Fibroblast of mammary gland (primary cell): ENCODE measurements at regions not wholly inside any gene's neighbourhood (a gene's known extent, or its start where the extent isn't known, plus 50 kb on each side); places are given as distances from the start of the nearest gene placed in this dataset.
"Not testable (repeated sequence)": the region's sequence is repeated elsewhere in the genome, so short reads cannot be mapped to it uniquely, and the experiment has no call there.

Experiments used
- DNase-seq: peaks from one replicate; pipeline ENCODE4 v3.0.0-alpha.2; 2010; ENCODE audit warnings: low read depth
- H3K4me3 ChIP-seq: 2 replicates; pipeline ENCODE4 v1.5.1; 2011; ENCODE audit warnings: low read depth, mild to moderate bottlenecking, low read length, moderate library complexity; ENCODE audit not compliant: control insufficient read depth
- TF ChIP-seq, protein P1 (sequence below): conservative IDR thresholded peaks from 2 replicates; pipeline ENCODE4 v1.5.1; 2011; ENCODE audit warnings: low read depth, low read length, inconsistent platforms; ENCODE audit not compliant: control insufficient read depth, insufficient read depth

DNA sequence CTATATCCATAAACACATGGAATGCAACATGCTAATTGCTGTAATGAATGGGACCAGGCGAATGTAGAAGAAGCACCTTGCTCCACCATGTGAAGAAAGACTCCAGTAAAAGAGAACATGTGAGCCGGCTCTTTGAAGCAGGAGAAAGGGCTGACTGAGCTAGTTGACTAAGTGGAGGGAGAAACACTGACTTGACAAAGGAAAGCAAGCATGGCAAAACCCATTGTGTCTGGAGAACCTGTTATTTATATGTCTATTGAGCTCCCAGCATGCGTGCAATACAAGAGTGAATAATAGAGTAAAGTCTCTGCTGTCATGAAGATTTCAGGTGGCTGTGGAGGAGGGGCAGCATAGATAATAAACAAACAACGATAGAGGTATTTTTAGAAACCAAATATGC is 559.9 kb downstream of the RAB28 start:
- TF ChIP-seq, protein P1, sequence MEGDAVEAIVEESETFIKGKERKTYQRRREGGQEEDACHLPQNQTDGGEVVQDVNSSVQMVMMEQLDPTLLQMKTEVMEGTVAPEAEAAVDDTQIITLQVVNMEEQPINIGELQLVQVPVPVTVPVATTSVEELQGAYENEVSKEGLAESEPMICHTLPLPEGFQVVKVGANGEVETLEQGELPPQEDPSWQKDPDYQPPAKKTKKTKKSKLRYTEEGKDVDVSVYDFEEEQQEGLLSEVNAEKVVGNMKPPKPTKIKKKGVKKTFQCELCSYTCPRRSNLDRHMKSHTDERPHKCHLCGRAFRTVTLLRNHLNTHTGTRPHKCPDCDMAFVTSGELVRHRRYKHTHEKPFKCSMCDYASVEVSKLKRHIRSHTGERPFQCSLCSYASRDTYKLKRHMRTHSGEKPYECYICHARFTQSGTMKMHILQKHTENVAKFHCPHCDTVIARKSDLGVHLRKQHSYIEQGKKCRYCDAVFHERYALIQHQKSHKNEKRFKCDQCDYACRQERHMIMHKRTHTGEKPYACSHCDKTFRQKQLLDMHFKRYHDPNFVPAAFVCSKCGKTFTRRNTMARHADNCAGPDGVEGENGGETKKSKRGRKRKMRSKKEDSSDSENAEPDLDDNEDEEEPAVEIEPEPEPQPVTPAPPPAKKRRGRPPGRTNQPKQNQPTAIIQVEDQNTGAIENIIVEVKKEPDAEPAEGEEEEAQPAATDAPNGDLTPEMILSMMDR = no peak
- no peak for DNase-seq
- no peak overlapping the region for H3K4me3 ChIP-seq

DNA sequence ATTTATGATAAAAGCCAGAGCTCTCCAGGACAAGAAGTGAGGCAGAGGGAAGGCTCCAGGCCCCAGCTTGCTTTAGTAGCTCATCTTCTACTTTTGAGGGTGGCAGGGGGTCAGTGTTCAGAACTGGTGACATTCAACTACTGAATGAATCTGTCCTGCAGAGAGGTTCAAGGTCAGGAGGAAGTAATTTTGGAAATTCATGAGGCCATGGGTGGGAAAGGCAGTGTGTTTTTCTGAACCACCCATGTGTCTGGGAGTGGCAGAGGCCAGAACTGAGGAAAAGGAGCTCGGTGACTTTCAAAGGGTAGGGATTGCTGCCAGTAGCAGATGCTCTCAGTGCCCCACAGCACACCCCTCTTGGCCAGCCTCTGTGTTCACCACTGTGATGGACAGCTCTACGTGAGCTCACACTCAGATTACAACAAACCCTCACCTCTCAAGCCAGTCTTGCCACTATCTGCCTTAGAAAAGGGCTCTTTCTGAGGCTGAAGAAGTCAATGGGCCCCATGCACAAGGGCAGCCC is 571.2 kb downstream of the RAB28 start:
- DNase-seq = no peak
- no peak overlapping the region for H3K4me3 ChIP-seq
- TF ChIP-seq, protein P1 = no peak

DNA sequence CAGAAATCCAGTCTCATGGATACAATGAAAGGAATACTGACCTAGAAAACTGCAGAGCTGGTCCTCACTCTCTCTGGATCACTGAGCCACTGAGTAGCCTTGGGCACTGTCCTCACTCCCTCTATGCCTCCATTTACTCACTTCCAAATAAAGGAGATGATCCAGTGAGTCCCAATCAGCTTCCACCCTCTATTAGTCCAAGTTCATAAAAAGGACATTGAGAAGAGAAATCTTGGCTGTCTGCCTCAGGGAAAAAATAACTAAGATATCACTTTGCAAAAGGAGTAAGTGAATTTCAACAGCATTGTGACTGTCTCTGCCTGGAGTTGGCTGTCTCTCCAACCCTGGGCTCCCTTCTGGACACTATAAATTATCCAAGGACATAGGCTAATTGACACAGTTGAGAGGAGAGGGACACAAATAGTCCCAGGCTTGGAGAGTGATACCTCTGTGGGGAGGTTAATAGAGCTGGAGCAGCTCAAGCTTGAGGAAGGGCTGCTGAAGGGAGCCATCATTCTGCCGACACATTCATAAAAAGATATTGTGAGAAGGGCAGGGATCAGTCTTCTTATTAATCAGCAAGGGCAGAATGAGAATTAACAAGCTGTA is 572.3 kb downstream of the RAB28 start:
- TF ChIP-seq, protein P1 = no peak
- H3K4me3 ChIP-seq = no peak overlapping the region
- DNase-seq = no peak

DNA sequence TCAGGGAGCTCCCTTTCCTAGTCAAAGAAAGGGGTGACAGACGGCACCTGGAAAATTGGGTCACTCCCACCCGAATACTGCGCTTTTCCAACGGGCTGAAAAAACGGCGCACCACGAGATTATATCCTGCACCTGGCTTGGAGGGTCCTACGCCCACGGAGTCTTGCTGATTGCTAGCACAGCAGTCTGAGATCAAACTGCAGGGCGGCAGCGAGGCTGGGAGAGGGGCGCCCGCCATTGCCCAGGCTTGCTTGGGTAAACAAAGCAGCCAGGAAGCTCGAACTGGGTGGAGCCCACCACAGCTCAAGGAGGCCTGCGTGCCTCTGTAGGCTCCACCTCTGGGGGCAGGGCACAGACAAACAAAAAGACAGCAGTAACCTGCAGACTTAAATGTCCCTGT is 580.5 kb downstream of the RAB28 start:
- DNase-seq, H3K4me3 ChIP-seq: not testable (repeated sequence)

DNA sequence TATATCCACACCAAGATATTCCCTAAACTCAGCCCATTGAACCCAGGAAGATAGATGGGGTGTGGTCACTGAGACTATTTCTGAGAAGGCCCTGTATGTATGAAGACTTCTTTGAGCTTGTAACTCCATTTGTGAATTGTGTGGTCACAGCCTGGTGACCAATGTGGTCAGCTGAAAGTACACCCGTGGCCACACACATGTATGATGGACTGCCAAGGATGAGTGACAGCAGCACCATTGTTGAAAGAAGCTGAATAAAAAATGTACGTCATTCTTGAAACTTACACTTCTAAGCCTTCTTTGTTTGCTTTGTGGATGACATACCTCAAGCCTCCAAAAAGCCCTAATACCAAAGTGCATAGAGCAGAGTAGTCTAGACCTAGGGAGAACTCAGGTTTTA is 581.4 kb downstream of the RAB28 start:
- no peak overlapping the region for H3K4me3 ChIP-seq
- TF ChIP-seq, protein P1 = no peak
- DNase-seq = no peak

DNA sequence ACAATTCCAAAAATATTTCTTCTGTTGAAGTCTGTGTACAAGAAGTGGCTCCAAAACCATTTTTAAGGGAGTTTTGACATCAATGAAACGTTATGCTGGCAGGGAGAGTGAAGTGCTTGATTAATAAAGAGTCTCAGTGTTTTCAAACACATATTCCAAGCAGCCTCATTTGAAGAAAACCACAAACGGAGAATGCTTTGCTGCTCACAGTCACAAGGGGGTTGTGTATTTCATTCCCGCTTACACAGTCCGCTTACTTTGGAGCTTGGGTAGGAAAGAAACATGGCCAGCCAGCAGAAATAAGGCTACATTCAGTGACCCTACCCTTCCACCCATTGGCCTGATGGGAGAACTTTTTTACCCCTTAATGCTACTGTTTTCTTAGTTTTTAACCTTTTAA is 586.2 kb downstream of the RAB28 start:
- no peak overlapping the region for H3K4me3 ChIP-seq
- DNase-seq = no peak
- TF ChIP-seq, protein P1 = no peak

DNA sequence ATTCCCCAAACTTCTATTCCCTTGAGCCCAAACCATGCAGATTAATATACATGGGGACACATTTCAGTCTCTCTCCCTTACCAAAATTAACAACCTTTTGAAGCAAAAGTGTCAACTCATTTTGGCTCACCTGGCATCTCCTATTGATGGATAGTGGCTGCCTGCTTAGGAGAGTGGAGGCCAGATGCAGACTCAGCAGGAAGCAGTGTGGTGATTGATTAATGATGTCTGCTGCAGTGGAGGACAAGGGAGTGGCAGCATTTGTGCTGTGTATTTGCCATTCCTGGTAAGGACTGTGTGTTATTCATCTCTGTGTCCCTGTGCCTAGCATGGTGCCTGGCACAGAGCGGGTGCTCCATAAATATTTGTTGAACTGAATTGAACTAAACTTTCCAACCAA is 590.1 kb downstream of the RAB28 start:
- no peak overlapping the region for H3K4me3 ChIP-seq
- no peak for DNase-seq
- TF ChIP-seq, protein P1 = no peak
